HL-60 (cell line): ENCODE measurements at regions not wholly inside any gene's neighbourhood (a gene's known extent, or its start where the extent isn't known, plus 50 kb on each side); places are given as distances from the start of the nearest gene placed in this dataset.
"Not testable (repeated sequence)": the region's sequence is repeated elsewhere in the genome, so short reads cannot be mapped to it uniquely, and the experiment has no call there.

Experiments used
- DNase-seq, 2 experiments: peaks; one replicate each; pipeline ENCODE4 v3.0.0-alpha.2; 2010 to 2020; ENCODE audit warnings: low read depth in 1 of 2, low spot score in 1 of 2
- H3K27ac ChIP-seq: fragments of 250-450 bp; sonication (Bioruptor Pico); replicated peaks from 2 replicates; pipeline ENCODE4 v1.5.1; 2020; ENCODE audit warnings: mild to moderate bottlenecking, moderate library complexity
- H3K27me3 ChIP-seq: fragments of 250-450 bp; sonication (Bioruptor Pico); 2 replicates; pipeline ENCODE4 v1.5.1; 2021; ENCODE audit warnings: mild to moderate bottlenecking, moderate library complexity; ENCODE audit not compliant: insufficient read depth, poor library complexity, severe bottlenecking
- H3K4me3 ChIP-seq: replicated peaks from 2 replicates; pipeline ENCODE4 v1.5.1; 2011; ENCODE audit warnings: mild to moderate bottlenecking, control low read depth, low read length; ENCODE audit not compliant: insufficient read depth
- GABPA ChIP-seq: IDR thresholded peaks from 2 replicates; pipeline ENCODE4 v1.6.1; 2012; ENCODE audit warnings: low read depth
- POLR2AphosphoS5 ChIP-seq: IDR thresholded peaks from 2 replicates; pipeline ENCODE4 v1.6.1; 2012; ENCODE audit warnings: low read depth
- SPI1 ChIP-seq: IDR thresholded peaks from 2 replicates; pipeline ENCODE4 v1.6.1; 2012; ENCODE audit warnings: low read depth, mild to moderate bottlenecking, borderline replicate concordance
- TF ChIP-seq, protein P1 (sequence below): IDR thresholded peaks from 2 replicates; pipeline ENCODE4 v1.6.1; 2012; ENCODE audit warnings: low read depth; ENCODE audit not compliant: insufficient replicate concordance
- TF ChIP-seq, protein P2 (sequence below): IDR thresholded peaks from one replicate; pipeline ENCODE4 v1.5.1; 2011; ENCODE audit warnings: low read length, control low read depth, inconsistent platforms; ENCODE audit not compliant: insufficient read depth

DNA sequence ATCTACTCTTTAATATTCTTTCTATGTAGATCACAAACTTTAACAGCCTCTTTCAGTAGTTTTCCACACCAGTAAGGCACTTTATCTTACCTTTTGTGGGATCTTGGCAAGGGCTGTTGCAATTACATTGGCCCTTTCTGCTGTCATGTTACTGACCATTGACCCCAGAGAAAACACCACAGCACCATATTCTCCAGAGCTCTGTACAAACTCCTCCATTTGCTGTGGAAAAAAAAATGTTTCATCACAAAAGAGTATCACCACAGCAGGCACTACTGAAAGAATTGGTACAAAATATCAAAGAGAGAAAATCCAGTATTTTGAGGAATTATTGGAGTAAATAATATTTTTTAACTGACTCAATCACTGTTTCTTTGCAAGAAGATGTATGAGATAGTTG, 62.3 kb upstream of the UGT2A3 start:
- H3K27me3 ChIP-seq, DNase-seq, H3K27ac ChIP-seq, H3K4me3 ChIP-seq: not testable (repeated sequence)

- H3K27ac ChIP-seq, H3K4me3 ChIP-seq, DNase-seq, H3K27me3 ChIP-seq: not testable (repeated sequence)
These were observed 66.4 kb upstream of the UGT2A3 start for GRCh38 chr4:69017986-69018385.

DNA sequence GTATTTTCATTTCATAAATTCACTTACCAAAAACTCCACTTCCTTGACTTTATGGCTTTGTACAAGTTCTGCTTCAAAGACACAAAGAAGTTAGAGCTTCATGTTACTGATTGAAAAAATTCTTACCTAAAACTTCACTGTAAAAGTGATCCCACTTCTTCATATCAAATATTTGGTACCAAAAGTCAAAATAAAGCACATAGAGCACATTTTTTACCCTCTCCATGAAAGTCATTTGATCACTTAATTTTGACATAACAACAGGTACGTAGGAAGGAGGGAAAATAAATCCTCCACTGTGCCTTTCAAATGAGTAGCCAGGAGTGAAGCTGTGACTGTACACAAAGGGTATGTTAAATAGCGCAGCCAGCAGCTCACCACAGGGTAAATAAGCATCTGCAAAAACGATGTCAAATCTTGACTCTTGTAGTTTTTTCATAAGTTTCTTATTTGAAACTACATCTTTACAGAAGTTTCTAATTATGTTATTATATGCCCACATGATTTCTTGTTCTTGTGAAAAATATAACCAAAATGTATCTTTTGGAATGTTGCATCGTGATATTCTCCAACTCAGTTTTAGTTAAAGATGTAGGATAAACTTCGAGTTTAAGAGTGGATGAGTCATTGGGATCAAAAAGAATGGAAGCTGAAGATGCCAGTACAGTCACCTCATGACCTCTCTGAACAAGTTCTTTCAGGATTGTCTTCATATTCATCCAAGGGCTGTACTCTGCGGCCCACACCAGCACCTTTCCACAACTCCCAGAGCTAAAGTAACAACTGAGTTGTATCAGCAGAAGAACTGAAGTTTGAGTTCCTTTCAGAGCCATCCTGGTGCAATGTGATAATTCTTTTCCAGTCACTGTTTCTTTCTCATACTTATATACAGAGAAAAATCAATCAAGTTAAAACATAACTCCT, 68.2 kb upstream of the UGT2A3 start:
- DNase-seq, H3K27ac ChIP-seq, H3K27me3 ChIP-seq, H3K4me3 ChIP-seq: not testable (repeated sequence)

DNA sequence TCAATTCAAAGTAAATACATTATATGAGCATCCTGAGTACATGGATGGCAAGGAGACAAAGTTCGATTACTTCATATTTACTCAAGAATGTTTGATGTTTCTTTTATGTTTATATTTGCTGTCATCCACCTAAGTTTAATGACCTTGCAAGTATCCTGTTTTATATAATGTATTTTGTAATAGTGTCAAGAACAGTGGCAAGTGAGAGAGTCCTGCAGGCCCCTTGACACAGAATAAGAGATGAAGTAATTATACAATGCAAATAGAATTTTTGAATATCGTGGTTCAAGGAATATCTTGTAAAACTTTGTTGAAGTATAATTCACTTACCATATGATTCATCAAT, 68.8 kb upstream of the UGT2A3 start:
- not testable (repeated sequence) for H3K27ac ChIP-seq, DNase-seq, H3K4me3 ChIP-seq, H3K27me3 ChIP-seq

DNA sequence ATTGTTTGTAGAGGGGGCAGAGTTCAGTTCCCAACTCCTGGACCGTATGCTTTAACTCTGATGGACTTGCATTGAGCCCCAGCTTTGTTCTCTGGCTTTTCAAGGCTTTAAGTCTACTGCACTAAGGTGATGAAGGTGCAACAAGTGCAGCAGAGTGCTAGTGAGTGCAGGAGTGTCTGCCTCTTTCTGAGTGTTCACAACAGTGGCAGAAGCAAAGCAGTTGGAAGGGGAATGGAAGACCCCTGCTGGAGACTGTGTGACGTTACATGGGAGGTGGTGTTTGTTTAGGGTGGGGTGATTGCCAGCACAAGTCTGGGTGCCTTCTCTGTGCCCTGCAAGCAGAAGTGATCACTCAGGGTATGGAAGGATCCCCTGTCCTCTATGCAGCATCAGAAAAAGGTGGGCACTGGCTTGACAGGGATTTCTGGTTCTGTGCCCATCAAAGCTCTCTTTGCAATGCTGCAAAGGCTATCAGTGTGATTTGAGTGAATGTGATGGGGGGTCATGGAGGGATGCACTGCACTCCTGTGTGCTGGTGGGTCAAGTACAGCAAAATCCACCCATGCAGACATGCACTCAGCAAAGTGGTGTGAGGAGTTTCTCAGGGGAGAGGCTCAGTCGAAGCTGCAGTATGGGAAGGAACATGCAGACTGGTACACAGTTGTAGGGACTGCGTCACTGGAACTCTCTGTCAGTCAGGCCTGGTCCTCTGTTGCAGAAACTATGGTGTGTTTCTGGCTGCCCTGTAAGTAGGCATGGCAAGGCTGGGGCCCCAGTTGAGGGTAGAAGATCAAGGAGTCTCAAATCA, 70.9 kb upstream of the UGT2B7 start:
- DNase-seq, result peak in 1 of 2 experiments; percentile 5
- no peak overlapping the region for H3K4me3 ChIP-seq
- H3K27me3 ChIP-seq, result no peaks in the 10 kb centered on the region
- TF ChIP-seq SPI1, result no peak
- no peak for TF ChIP-seq GABPA
- TF ChIP-seq, protein P1, sequence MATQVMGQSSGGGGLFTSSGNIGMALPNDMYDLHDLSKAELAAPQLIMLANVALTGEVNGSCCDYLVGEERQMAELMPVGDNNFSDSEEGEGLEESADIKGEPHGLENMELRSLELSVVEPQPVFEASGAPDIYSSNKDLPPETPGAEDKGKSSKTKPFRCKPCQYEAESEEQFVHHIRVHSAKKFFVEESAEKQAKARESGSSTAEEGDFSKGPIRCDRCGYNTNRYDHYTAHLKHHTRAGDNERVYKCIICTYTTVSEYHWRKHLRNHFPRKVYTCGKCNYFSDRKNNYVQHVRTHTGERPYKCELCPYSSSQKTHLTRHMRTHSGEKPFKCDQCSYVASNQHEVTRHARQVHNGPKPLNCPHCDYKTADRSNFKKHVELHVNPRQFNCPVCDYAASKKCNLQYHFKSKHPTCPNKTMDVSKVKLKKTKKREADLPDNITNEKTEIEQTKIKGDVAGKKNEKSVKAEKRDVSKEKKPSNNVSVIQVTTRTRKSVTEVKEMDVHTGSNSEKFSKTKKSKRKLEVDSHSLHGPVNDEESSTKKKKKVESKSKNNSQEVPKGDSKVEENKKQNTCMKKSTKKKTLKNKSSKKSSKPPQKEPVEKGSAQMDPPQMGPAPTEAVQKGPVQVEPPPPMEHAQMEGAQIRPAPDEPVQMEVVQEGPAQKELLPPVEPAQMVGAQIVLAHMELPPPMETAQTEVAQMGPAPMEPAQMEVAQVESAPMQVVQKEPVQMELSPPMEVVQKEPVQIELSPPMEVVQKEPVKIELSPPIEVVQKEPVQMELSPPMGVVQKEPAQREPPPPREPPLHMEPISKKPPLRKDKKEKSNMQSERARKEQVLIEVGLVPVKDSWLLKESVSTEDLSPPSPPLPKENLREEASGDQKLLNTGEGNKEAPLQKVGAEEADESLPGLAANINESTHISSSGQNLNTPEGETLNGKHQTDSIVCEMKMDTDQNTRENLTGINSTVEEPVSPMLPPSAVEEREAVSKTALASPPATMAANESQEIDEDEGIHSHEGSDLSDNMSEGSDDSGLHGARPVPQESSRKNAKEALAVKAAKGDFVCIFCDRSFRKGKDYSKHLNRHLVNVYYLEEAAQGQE, result no peak
- TF ChIP-seq, protein P2, sequence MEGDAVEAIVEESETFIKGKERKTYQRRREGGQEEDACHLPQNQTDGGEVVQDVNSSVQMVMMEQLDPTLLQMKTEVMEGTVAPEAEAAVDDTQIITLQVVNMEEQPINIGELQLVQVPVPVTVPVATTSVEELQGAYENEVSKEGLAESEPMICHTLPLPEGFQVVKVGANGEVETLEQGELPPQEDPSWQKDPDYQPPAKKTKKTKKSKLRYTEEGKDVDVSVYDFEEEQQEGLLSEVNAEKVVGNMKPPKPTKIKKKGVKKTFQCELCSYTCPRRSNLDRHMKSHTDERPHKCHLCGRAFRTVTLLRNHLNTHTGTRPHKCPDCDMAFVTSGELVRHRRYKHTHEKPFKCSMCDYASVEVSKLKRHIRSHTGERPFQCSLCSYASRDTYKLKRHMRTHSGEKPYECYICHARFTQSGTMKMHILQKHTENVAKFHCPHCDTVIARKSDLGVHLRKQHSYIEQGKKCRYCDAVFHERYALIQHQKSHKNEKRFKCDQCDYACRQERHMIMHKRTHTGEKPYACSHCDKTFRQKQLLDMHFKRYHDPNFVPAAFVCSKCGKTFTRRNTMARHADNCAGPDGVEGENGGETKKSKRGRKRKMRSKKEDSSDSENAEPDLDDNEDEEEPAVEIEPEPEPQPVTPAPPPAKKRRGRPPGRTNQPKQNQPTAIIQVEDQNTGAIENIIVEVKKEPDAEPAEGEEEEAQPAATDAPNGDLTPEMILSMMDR, result no peak
- TF ChIP-seq POLR2AphosphoS5, result no peak
- no peak overlapping the region for H3K27ac ChIP-seq

DNA sequence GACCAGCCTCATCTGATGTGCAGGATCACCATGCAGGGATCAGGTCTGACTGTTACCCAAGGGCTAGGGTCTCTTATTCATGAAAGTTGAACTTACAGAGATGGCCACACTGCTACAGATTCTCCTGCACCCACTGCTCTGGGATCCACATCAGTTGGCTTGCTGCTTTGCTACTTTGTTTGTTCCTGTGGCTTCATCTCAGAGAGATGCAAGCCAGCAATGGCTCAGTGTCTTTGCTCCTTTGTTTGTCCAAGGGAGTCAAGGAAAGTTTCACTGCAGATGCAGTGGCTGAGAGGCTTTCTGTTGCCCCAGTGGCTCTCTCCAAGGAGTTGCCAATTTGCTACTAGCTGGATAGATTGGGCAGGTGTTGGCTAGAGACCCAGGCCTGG, 70.3 kb upstream of the UGT2B7 start:
- Histone ChIP-seq H3K4me3 (no peak overlapping the region), H3K27me3 (no peaks in the 10 kb centered on the region), H3K27ac (no peak overlapping the region)
- TF ChIP-seq GABPA, result no peak
- no peak for TF ChIP-seq SPI1
- no peak for TF ChIP-seq POLR2AphosphoS5
- TF ChIP-seq, protein P1, result no peak
- TF ChIP-seq, protein P2, result no peak
- DNase-seq, result no peak
